WTC11 (cell line): ENCODE measurements at regions not wholly inside any gene's neighbourhood (a gene's known extent, or its start where the extent isn't known, plus 50 kb on each side); places are given as distances from the start of the nearest gene placed in this dataset.

Experiments
- ATAC-seq: fragments of 200-7000 bp; cut with Tn5 transposase; 2 replicates; pipeline ENCODE4 v1.10.0; 2021; ENCODE audit warnings: mild to moderate bottlenecking, moderate library complexity
- CTCF ChIA-PET: fragments of 300-600 bp; sonication (Branson Sonifier 250); formaldehyde crosslinking; loops from one replicate; lab custom pipeline; 2021; ENCODE audit warnings: antibody characterized with exemption; lab: Charles Lee
- POLR2A ChIA-PET: fragments of 350-600 bp; sonication (Branson Sonifier 250); formaldehyde crosslinking; loops from one replicate; lab custom pipeline; 2021; ENCODE audit warnings: antibody characterized with exemption; lab: Charles Lee
- DNase-seq: peaks from one replicate; pipeline ENCODE4 v3.0.0; 2021; ENCODE audit warnings: low spot score
- H3K27ac Mint-ChIP-seq: 2 replicates; pipeline ENCODE4 v1.8.0; 2021; ENCODE audit warnings: mixed read lengths
- H3K27me3 Mint-ChIP-seq: 2 replicates; pipeline ENCODE4 v1.8.0; 2021; ENCODE audit warnings: low read depth, mild to moderate bottlenecking, moderate library complexity, mixed read lengths
- H3K36me3 Mint-ChIP-seq: 2 replicates; pipeline ENCODE4 v1.8.0; 2021; ENCODE audit warnings: mixed read lengths
- H3K4me1 Mint-ChIP-seq: 2 replicates; pipeline ENCODE4 v1.8.0; 2022; ENCODE audit warnings: mixed read lengths
- H3K4me3 Mint-ChIP-seq: 2 replicates; pipeline ENCODE4 v1.8.0; 2021; ENCODE audit warnings: mild to moderate bottlenecking, moderate library complexity, mixed read lengths
- H3K9me3 Mint-ChIP-seq: 2 replicates; pipeline ENCODE4 v1.8.0; 2021; ENCODE audit warnings: mixed read lengths
- FOXP4 ChIP-seq: sonication (generic); formaldehyde crosslinking; IDR thresholded peaks from 2 replicates; pipeline ENCODE4 v1.8.0; 2022; ENCODE audit warnings: mild to moderate bottlenecking, missing genetic modification reagents
- IRF2 ChIP-seq: sonication (generic); formaldehyde crosslinking; IDR thresholded peaks from 2 replicates; pipeline ENCODE4 v1.8.0; 2022; ENCODE audit warnings: low read depth, missing genetic modification reagents, borderline replicate concordance
- MYBL2 ChIP-seq: sonication (generic); formaldehyde crosslinking; IDR thresholded peaks from 2 replicates; pipeline ENCODE4 v1.8.1; 2023; ENCODE audit warnings: mild to moderate bottlenecking, moderate library complexity, missing genetic modification reagents
- NR2C2 ChIP-seq: sonication (generic); formaldehyde crosslinking; IDR thresholded peaks from 2 replicates; pipeline ENCODE4 v1.8.0; 2022; ENCODE audit warnings: mild to moderate bottlenecking, missing genetic modification reagents
- SMAD3 ChIP-seq: sonication (generic); formaldehyde crosslinking; IDR thresholded peaks from 2 replicates; pipeline ENCODE4 v1.8.0; 2022; ENCODE audit warnings: missing genetic modification reagents, mild to moderate bottlenecking, borderline replicate concordance
- TP53 ChIP-seq: sonication (generic); formaldehyde crosslinking; IDR thresholded peaks from 2 replicates; pipeline ENCODE4 v1.8.1; 2023; ENCODE audit warnings: mild to moderate bottlenecking, missing genetic modification reagents
- USF1 ChIP-seq: sonication (generic); formaldehyde crosslinking; IDR thresholded peaks from 2 replicates; pipeline ENCODE4 v1.8.0; 2022; ENCODE audit warnings: mild to moderate bottlenecking, missing genetic modification reagents
- ZBTB43 ChIP-seq: sonication (generic); formaldehyde crosslinking; IDR thresholded peaks from 2 replicates; pipeline ENCODE4 v1.8.1; 2023; ENCODE audit warnings: mild to moderate bottlenecking, missing genetic modification reagents
- ZNF423 ChIP-seq: fragments of 250-450 bp; sonication (Bioruptor Pico); IDR thresholded peaks from 2 replicates; pipeline ENCODE4 v2.1.2; 2022; ENCODE audit warnings: mild to moderate bottlenecking, moderate library complexity
- ZNF532 ChIP-seq: fragments of 250-450 bp; sonication (Bioruptor Pico); IDR thresholded peaks from 2 replicates; pipeline ENCODE4 v1.9.0; 2021; ENCODE audit warnings: mild to moderate bottlenecking, borderline replicate concordance
- ZSCAN18 ChIP-seq: fragments of 250-450 bp; sonication (Bioruptor Pico); IDR thresholded peaks from 2 replicates; pipeline ENCODE4 v2.1.2; 2022; ENCODE audit warnings: mild to moderate bottlenecking, moderate library complexity

- TF ChIP-seq ZBTB43 (no peak), TP53 (no peak)
- POLR2A ChIA-PET = no interaction called here
- CTCF ChIA-PET = no interaction called here
- Mint-ChIP-seq H3K4me3 (no peak overlapping the region), H3K4me1 (no peaks in the 10 kb centered on the region), H3K27me3 (peaks cover 9% of the 10 kb centered on the region; the same call in 1 of the 2 replicates), H3K27ac (no peak overlapping the region), H3K36me3 (peaks cover 59% of the 10 kb centered on the region), H3K9me3 (peaks cover 74% of the 10 kb centered on the region)
- ATAC-seq = no peak
- no peak for DNase-seq
Measured at GRCh38 chr20:55142932-55143331, 667.5 kb downstream of the DOK5 start.

GRCh38 chr20:55140631-55141030 is 665.2 kb downstream of the DOK5 start:
- Mint-ChIP-seq H3K27ac (no peak overlapping the region), H3K4me3 (no peak overlapping the region), H3K27me3 (peaks cover 9% of the 10 kb centered on the region; the same call in 1 of the 2 replicates), H3K4me1 (no peaks in the 10 kb centered on the region), H3K36me3 (peaks cover 68% of the 10 kb centered on the region), H3K9me3 (peaks cover 80% of the 10 kb centered on the region)
- DNase-seq (no peak), ATAC-seq (no peak)
- TF ChIP-seq USF1 (CRISPR knock-in tag) (no peak), ZNF423 (CRISPR knock-in tag) (no peak), IRF2 (no peak), SMAD3 (no peak), FOXP4 (CRISPR knock-in tag) (no peak), ZSCAN18 (CRISPR knock-in tag) (no peak), MYBL2 (no peak), NR2C2 (CRISPR knock-in tag) (no peak)
- POLR2A ChIA-PET = no interaction called here
- CTCF ChIA-PET = no interaction called here

GRCh38 chr20:55139173-55139765 is 663.9 kb downstream of the DOK5 start:
- POLR2A ChIA-PET = no interaction called here
- CTCF ChIA-PET = no interaction called here
- Mint-ChIP-seq H3K36me3 (peaks cover 62% of the 10 kb centered on the region), H3K27ac (no peak overlapping the region), H3K27me3 (peaks cover 13% of the 10 kb centered on the region)
- DNase-seq = no peak
- no peak for TF ChIP-seq ZNF532 (CRISPR knock-in tag)
- TF ChIP-seq, all 79 proteins: peak for 0
- ATAC-seq = no peak
- no peaks in the 10 kb centered on the region for H3K4me1 Mint-ChIP-seq
- peaks cover 77% of the 10 kb centered on the region for H3K9me3 Mint-ChIP-seq
- H3K4me3 Mint-ChIP-seq = no peak overlapping the region
